ENCODE measurements at regions not wholly inside any gene's neighbourhood (a gene's known extent, or its start where the extent isn't known, plus 50 kb on each side); places are given as distances from the start of the nearest gene placed in this dataset.

DNA sequence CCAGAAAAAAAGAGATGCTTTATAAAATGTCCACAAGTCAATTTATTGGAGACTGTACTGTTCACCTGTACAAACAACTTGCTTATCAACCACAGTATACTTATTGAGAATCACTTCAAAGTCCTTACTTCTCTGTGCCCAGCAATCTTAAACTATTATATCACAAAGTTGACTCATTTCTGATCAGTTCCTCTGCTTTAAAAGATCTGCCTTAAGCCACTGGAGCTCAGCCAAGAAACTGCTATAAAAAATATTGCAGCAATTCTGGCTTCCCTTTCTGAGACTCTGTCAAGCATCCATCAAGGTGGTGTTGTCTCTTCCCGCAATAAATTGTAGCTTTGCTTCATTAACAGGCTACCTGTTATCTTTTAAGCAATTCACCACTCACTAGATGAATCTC, 375.2 kb upstream of the SPHKAP start:
- TF ChIP-seq SNAI2 (CRISPR knock-in tag; IDR thresholded peaks at IDR 0.05), result no peak
- TF ChIP-seq GLIS3 (CRISPR knock-in tag; IDR thresholded peaks at IDR 0.05), result no peak
- no peak for TF ChIP-seq ESRRG (CRISPR knock-in tag; IDR thresholded peaks at IDR 0.05)
- TF ChIP-seq CSDC2 (CRISPR knock-in tag; IDR thresholded peaks at IDR 0.05), result no peak
- TF ChIP-seq BACH2 (CRISPR knock-in tag; IDR thresholded peaks at IDR 0.05; ENCODE audit: borderline replicate concordance), result no peak
- TF ChIP-seq ISL1 (CRISPR knock-in tag; IDR thresholded peaks at IDR 0.05), result no peak
- no peak for TF ChIP-seq ZFP30 (CRISPR knock-in tag; IDR thresholded peaks at IDR 0.05)
- no peak for TF ChIP-seq ZFP3 (CRISPR knock-in tag; IDR thresholded peaks at IDR 0.05)
- TF ChIP-seq CREB5 (CRISPR knock-in tag; IDR thresholded peaks at IDR 0.05; ENCODE audit: low read depth), result no peak
- TF ChIP-seq OSR1 (CRISPR knock-in tag; IDR thresholded peaks at IDR 0.05), result no peak
- no peak for TF ChIP-seq TOX (CRISPR knock-in tag; IDR thresholded peaks at IDR 0.05; ENCODE audit: borderline replicate concordance)
- no peak for TF ChIP-seq ZNF8 (CRISPR knock-in tag; IDR thresholded peaks at IDR 0.05)
- no peak for TF ChIP-seq ZNF565 (CRISPR knock-in tag; conservative IDR thresholded peaks at IDR 0.05; ENCODE audit: low read depth)
- no peak for TF ChIP-seq TCF4 (CRISPR knock-in tag; IDR thresholded peaks at IDR 0.05; ENCODE audit: borderline replicate concordance)
- no peak for TF ChIP-seq PPARA (CRISPR knock-in tag; IDR thresholded peaks at IDR 0.05; ENCODE audit: borderline replicate concordance)
- TF ChIP-seq, protein P1, sequence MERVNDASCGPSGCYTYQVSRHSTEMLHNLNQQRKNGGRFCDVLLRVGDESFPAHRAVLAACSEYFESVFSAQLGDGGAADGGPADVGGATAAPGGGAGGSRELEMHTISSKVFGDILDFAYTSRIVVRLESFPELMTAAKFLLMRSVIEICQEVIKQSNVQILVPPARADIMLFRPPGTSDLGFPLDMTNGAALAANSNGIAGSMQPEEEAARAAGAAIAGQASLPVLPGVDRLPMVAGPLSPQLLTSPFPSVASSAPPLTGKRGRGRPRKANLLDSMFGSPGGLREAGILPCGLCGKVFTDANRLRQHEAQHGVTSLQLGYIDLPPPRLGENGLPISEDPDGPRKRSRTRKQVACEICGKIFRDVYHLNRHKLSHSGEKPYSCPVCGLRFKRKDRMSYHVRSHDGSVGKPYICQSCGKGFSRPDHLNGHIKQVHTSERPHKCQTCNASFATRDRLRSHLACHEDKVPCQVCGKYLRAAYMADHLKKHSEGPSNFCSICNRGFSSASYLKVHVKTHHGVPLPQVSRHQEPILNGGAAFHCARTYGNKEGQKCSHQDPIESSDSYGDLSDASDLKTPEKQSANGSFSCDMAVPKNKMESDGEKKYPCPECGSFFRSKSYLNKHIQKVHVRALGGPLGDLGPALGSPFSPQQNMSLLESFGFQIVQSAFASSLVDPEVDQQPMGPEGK (CRISPR knock-in tag; IDR thresholded peaks at IDR 0.05; ENCODE audit: borderline replicate concordance), result no peak
- no peak for TF ChIP-seq ZC3H10 (CRISPR knock-in tag; IDR thresholded peaks at IDR 0.05)
- TF ChIP-seq RARB (CRISPR knock-in tag; IDR thresholded peaks at IDR 0.05), result no peak
- TF ChIP-seq CSRNP3 (CRISPR knock-in tag; IDR thresholded peaks at IDR 0.05), result no peak
- ATAC-seq, result peak; percentile 28

GRCh38 chr2:228549441-228550007, 368.0 kb upstream of the SPHKAP start:
- TF ChIP-seq RARB (CRISPR knock-in tag; IDR thresholded peaks at IDR 0.05) (no peak), OSR1 (CRISPR knock-in tag; IDR thresholded peaks at IDR 0.05) (no peak), CSRNP3 (CRISPR knock-in tag; IDR thresholded peaks at IDR 0.05) (no peak), ZFP30 (CRISPR knock-in tag; IDR thresholded peaks at IDR 0.05) (no peak), ZNF70 (CRISPR knock-in tag; IDR thresholded peaks at IDR 0.05) (no peak), PPARA (CRISPR knock-in tag; IDR thresholded peaks at IDR 0.05; ENCODE audit: borderline replicate concordance) (no peak), CSDC2 (CRISPR knock-in tag; IDR thresholded peaks at IDR 0.05) (no peak), ZFP3 (CRISPR knock-in tag; IDR thresholded peaks at IDR 0.05) (no peak), ZNF565 (CRISPR knock-in tag; conservative IDR thresholded peaks at IDR 0.05; ENCODE audit: low read depth) (no peak), ZC3H10 (CRISPR knock-in tag; IDR thresholded peaks at IDR 0.05) (no peak)
- TF ChIP-seq, protein P1 (CRISPR knock-in tag; IDR thresholded peaks at IDR 0.05; ENCODE audit: borderline replicate concordance), result no peak
- ATAC-seq, result no peak

DNA sequence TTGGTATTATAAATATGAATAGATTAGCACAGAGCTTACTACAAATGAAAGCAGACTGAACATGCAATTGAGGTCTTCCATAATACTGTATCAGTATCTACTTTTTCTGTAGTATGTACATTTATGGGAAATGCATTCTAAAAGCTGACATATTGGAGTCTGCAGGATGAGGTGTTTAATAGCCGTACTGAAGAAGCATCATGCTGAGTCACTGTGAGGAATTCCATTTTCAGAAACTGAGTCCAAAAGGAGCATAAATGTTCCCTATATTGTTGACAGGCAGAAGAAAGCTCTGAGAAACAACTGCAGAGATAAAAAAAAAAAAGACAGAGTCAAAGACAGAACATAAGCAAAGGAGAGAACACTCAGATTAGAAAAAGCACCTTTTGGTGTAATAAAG, 366.7 kb upstream of the SPHKAP start:
- ATAC-seq, result no peak
- TF ChIP-seq OSR1 (CRISPR knock-in tag; IDR thresholded peaks at IDR 0.05) (no peak), CREB5 (CRISPR knock-in tag; IDR thresholded peaks at IDR 0.05; ENCODE audit: low read depth) (no peak), ZC3H10 (CRISPR knock-in tag; IDR thresholded peaks at IDR 0.05) (no peak), ZFP30 (CRISPR knock-in tag; IDR thresholded peaks at IDR 0.05) (no peak), RARB (CRISPR knock-in tag; IDR thresholded peaks at IDR 0.05) (no peak), PPARA (CRISPR knock-in tag; IDR thresholded peaks at IDR 0.05; ENCODE audit: borderline replicate concordance) (no peak), ARNTL (CRISPR knock-in tag; IDR thresholded peaks at IDR 0.05; ENCODE audit: borderline replicate concordance, low read depth) (no peak), TCF4 (CRISPR knock-in tag; IDR thresholded peaks at IDR 0.05; ENCODE audit: borderline replicate concordance) (no peak), CSRNP3 (CRISPR knock-in tag; IDR thresholded peaks at IDR 0.05) (no peak), SNAI2 (CRISPR knock-in tag; IDR thresholded peaks at IDR 0.05) (no peak), ZFP3 (CRISPR knock-in tag; IDR thresholded peaks at IDR 0.05) (no peak), TOX (CRISPR knock-in tag; IDR thresholded peaks at IDR 0.05; ENCODE audit: borderline replicate concordance) (no peak), GLIS3 (CRISPR knock-in tag; IDR thresholded peaks at IDR 0.05) (no peak), POU6F1 (CRISPR knock-in tag; IDR thresholded peaks at IDR 0.05; ENCODE audit: borderline replicate concordance, low read depth) (no peak), ESRRG (CRISPR knock-in tag; IDR thresholded peaks at IDR 0.05) (no peak)

All from SK-N-SH treated with all-trans-retinoic acid at 6 μM for 48 hours (cell line).